Choroid plexus epithelial cell (primary cell): ENCODE measurements at regions not wholly inside any gene's neighbourhood (a gene's known extent, or its start where the extent isn't known, plus 50 kb on each side); places are given as distances from the start of the nearest gene placed in this dataset.

Experiments
- DNase-seq: peaks from one replicate; pipeline ENCODE4 v3.0.0-alpha.2; 2010; ENCODE audit warnings: low read depth
- H3K4me3 ChIP-seq: 2 replicates; pipeline ENCODE4 v1.5.1; 2011; ENCODE audit warnings: low read depth, mild to moderate bottlenecking, control low read depth, low read length, moderate library complexity
- CTCF ChIP-seq: conservative IDR thresholded peaks from 2 replicates; pipeline ENCODE4 v1.5.1; 2011; ENCODE audit warnings: low read depth, mild to moderate bottlenecking, control low read depth, inconsistent platforms, low read length, moderate library complexity

DNA sequence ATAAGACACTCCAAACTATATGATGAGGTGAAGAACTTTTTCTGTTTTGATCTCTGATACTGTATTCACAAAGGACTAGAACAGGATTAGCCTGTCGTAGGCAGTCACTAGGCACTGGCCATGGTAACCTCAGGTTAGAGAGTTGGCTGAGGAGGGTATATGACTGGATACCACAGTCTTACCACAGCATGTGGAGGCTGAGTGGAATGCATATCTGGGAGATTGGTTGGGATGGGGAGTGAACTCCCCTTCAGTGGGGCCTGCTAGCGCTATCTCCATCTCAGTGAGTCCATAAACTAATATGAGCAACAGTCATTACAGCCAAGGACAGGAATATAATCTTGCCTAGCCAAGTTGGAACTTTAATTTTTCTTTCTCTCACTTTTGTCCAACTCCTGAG is 339.1 kb downstream of the SPATA31D1 start:
- no peak for TF ChIP-seq CTCF
- H3K4me3 ChIP-seq, result no peak overlapping the region
- DNase-seq, result no peak

DNA sequence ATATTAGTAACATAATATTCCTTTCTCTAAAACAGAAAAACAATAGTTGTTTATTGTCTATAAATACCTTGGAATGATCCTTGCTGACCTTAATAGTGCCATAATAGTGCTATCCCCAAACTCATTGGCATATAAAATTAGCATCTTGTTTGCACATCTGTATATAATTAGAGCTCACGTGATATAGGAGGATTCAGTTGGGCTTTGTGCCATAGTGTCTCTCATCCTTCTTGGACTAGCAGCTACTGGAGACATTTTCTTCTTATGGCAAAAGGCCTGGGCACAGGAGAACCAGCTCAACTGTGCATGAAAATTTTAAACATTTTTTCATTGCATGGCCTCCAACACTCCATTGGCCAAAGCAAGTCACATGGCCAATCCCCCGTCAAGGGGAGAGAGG is 342.5 kb downstream of the SPATA31D1 start:
- TF ChIP-seq CTCF, result no peak
- H3K4me3 ChIP-seq, result no peak overlapping the region
- DNase-seq, result no peak

DNA sequence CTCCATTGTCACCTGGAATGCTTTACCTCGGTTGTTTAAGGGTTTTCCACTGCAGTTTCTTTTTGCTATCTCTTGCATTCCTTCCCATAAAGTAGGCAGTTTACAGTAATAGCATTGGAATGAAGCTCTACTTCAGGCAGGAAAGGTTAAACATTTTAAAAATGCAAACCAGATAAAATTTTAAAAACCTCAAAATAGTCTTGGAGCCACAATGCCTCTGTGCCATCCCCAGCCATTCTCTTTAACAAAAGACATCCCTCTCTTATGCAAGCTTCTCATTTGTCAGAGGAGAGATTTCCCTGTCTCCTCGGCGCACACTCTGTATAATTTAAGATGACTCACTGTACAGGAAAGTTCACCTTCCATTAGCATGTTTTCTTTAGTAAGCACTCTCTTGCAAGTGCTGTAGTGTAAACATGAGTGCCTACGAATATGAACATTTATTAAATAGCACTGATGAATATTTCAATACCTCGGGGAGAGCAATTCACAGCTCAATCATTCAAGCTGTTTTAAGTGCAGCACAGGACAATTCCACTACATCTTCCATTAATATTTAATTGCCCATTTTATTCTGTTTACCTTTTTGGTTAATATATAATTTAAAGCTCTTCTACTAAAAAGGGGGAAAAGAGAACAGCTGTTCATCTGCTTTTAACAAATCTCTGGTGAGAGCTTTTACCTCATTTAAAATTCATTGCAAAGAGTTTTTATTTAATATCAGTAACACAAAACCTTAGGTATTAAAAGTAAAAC is 343.6 kb downstream of the SPATA31D1 start:
- DNase-seq, result peak; percentile 83

GRCh38 chr9:82332774-82333152 is 344.2 kb downstream of the SPATA31D1 start:
- no peak overlapping the region for H3K4me3 ChIP-seq
- TF ChIP-seq CTCF, result no peak
- DNase-seq, result no peak

More for the DNA sequence above, 343.6 kb downstream of the SPATA31D1 start:
- no peak for TF ChIP-seq CTCF
- H3K4me3 ChIP-seq, result no peak overlapping the region

GRCh38 chr9:82333671-82334070 is 345.1 kb downstream of the SPATA31D1 start:
- TF ChIP-seq CTCF, result no peak
- no peak for DNase-seq
- H3K4me3 ChIP-seq, result no peak overlapping the region

GRCh38 chr9:82334286-82334685 is 345.7 kb downstream of the SPATA31D1 start:
- TF ChIP-seq CTCF, result no peak
- DNase-seq, result peak; percentile 32
- no peak overlapping the region for H3K4me3 ChIP-seq

DNA sequence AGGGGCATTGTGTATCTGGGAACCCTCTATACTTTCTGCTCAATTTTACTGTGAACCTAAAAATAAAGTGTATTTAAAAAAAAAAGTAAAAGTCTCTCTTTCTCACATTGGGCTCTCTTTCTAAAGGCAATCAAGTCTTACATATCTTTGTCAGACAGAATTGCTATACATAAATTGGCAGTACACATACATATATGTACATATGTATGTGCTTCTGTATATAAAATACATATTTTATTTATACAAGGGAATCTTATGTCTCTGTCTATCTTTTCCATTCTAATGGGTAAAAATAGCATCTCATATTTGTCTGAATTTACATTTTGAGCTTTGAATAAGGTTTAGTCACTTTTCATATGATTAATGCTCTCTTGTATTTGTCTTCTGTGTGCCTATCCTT is 348.8 kb downstream of the SPATA31D1 start:
- H3K4me3 ChIP-seq, result no peak overlapping the region
- TF ChIP-seq CTCF, result no peak
- DNase-seq, result no peak
